ENCODE measurements at regions not wholly inside any gene's neighbourhood (a gene's known extent, or its start where the extent isn't known, plus 50 kb on each side); places are given as distances from the start of the nearest gene placed in this dataset.

DNA sequence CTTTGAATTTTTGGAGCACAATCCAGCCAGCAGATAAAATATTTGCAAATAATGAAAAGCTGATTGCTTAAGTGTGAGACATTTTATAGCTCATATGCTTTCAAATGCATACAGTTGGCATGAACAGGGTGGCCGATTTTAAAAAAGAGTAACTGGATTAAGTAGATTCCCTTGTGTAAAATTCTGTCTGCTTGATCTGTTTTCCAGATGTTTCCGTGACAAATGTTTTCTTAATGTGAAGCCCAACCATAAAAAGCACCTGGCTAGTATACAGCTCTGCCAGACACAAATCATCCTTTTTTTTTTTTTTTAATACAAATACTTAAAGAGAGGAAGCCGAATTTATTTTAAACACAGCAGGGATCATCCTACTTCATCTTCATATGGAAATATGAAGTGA is 440.7 kb downstream of the CCER1 start:
- H3K27me3 ChIP-seq (ENCODE audit: control insufficient read depth in 1 of 2, insufficient read depth in 2 of 2, low read length in 2 of 2) = no peaks in the 10 kb centered on the region
- no peak overlapping the region for H3K4me3 ChIP-seq (ENCODE audit: low read depth in 1 of 2, low read length in 2 of 2)
- H3K9me3 ChIP-seq (ENCODE audit: control insufficient read depth in 2 of 2, insufficient read depth in 1 of 2, low read depth in 1 of 2, low read length in 1 of 2) = no peaks in the 10 kb centered on the region
- H3K4me1 ChIP-seq (ENCODE audit: control insufficient read depth in 2 of 2, insufficient read depth in 2 of 2, low read length in 1 of 2) = no peaks in the 10 kb centered on the region
- WGBS, 2 donors = 28% methylated on average over 3 of the region's 3 CpGs
- H3K27ac ChIP-seq (ENCODE audit: low read depth in 2 of 2, low read length in 1 of 2) = no peak overlapping the region
- H3K36me3 ChIP-seq (ENCODE audit: control insufficient read depth in 2 of 2, insufficient read depth in 2 of 2, low read length in 1 of 2) = no peaks in the 10 kb centered on the region

DNA sequence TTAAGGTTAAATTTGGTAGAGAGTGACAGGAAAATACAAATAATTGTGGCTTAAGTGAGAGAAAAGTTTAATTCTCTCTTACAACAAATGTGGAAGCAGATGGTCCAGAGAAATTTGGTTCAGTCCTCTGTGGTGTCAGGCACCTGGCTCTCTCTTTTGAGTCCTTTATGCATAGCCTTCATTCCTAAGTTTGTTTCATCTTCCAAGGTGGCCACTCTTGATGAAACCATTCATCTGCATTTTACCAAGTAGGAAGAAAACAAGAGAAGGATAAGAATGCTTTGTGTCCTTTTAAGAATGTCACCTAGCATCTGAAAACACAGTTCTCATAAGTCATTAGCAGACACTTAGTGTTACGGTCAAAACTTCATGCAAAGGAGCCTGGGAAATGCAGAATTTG is 442.5 kb downstream of the CCER1 start:
- Histone ChIP-seq H3K27ac (ENCODE audit: low read depth in 2 of 2, low read length in 1 of 2) (no peak overlapping the region), H3K4me3 (ENCODE audit: low read depth in 1 of 2, low read length in 2 of 2) (no peak overlapping the region), H3K27me3 (ENCODE audit: control insufficient read depth in 1 of 2, insufficient read depth in 2 of 2, low read length in 2 of 2) (no peaks in the 10 kb centered on the region), H3K9me3 (ENCODE audit: control insufficient read depth in 2 of 2, insufficient read depth in 1 of 2, low read depth in 1 of 2, low read length in 1 of 2) (no peaks in the 10 kb centered on the region), H3K36me3 (ENCODE audit: control insufficient read depth in 2 of 2, insufficient read depth in 2 of 2, low read length in 1 of 2) (no peaks in the 10 kb centered on the region), H3K4me1 (ENCODE audit: control insufficient read depth in 2 of 2, insufficient read depth in 2 of 2, low read length in 1 of 2) (no peaks in the 10 kb centered on the region)
- 89% methylated on average over 1 of the region's 1 CpG for WGBS, 2 donors

DNA sequence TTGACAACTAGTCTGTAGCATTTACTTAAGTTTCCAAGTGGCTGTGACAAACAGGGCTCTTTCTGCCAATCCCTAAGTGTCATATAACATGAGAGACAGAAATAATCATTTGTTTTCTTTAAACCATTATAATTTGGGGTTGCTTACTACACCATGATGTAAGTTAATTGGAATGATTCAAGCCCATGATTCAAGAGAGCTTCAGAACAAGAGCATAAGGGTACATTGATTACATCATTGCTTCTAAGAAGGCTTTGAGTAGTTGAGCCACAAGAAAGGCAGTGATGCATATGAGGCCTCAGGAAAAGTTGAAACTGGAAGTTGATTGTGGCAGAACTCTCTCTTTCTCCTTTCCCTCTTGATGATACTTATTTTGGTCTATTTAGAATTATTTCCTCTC is 444.0 kb downstream of the CCER1 start:
- no peak overlapping the region for H3K4me3 ChIP-seq (ENCODE audit: low read depth in 1 of 2, low read length in 2 of 2)
- no peaks in the 10 kb centered on the region for H3K4me1 ChIP-seq (ENCODE audit: control insufficient read depth in 2 of 2, insufficient read depth in 2 of 2, low read length in 1 of 2)
- H3K27me3 ChIP-seq (ENCODE audit: control insufficient read depth in 1 of 2, insufficient read depth in 2 of 2, low read length in 2 of 2) = no peaks in the 10 kb centered on the region
- no peak overlapping the region for H3K27ac ChIP-seq (ENCODE audit: low read depth in 2 of 2, low read length in 1 of 2)
- H3K36me3 ChIP-seq (ENCODE audit: control insufficient read depth in 2 of 2, insufficient read depth in 2 of 2, low read length in 1 of 2) = no peaks in the 10 kb centered on the region
- H3K9me3 ChIP-seq (ENCODE audit: control insufficient read depth in 2 of 2, insufficient read depth in 1 of 2, low read depth in 1 of 2, low read length in 1 of 2) = no peaks in the 10 kb centered on the region

DNA sequence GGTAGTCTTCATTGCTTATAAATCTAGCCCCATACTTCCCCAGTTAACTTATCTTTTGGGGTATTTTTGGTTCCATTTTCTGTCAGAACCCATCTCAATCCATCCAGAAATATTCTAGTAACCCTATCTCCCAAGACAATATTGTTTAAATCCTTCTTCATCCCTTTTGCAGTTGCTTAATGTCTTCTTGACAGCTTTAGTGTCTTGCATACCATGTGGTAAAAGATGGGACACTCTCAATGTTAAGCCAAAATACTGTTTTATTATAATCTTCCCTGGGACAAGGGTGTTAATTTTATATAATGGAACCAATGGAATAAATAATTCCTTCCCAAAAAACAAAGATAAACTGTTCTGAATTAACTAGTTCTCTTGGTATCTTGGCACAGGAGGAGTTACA is 450.2 kb downstream of the CCER1 start:
- Histone ChIP-seq H3K9me3 (ENCODE audit: control insufficient read depth in 2 of 2, insufficient read depth in 1 of 2, low read depth in 1 of 2, low read length in 1 of 2) (no peaks in the 10 kb centered on the region), H3K27me3 (ENCODE audit: control insufficient read depth in 1 of 2, insufficient read depth in 2 of 2, low read length in 2 of 2) (no peaks in the 10 kb centered on the region), H3K36me3 (ENCODE audit: control insufficient read depth in 2 of 2, insufficient read depth in 2 of 2, low read length in 1 of 2) (no peaks in the 10 kb centered on the region), H3K4me3 (ENCODE audit: low read depth in 1 of 2, low read length in 2 of 2) (no peak overlapping the region), H3K27ac (ENCODE audit: low read depth in 2 of 2, low read length in 1 of 2) (no peak overlapping the region), H3K4me1 (ENCODE audit: control insufficient read depth in 2 of 2, insufficient read depth in 2 of 2, low read length in 1 of 2) (no peaks in the 10 kb centered on the region)

DNA sequence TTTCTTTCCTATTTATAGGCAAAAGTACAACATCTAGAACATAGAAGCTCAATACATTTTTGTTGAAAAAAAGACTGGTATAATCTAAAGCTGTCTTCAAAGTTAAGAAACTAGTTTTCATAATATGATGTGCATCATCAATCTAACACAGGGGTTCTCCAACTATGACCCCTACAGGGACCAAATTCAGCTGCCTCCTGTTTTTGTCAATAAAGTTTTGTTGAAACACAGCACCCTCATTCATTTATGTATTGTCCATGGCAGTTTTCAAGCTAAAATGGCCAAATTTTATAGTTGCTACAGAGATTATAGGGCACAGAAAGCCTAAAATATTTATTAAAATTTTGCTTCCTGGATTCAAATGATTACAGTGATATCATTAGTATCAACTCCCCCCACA is 452.9 kb downstream of the CCER1 start:
- Histone ChIP-seq H3K4me1 (ENCODE audit: control insufficient read depth in 2 of 2, insufficient read depth in 2 of 2, low read length in 1 of 2) (no peaks in the 10 kb centered on the region), H3K27me3 (ENCODE audit: control insufficient read depth in 1 of 2, insufficient read depth in 2 of 2, low read length in 2 of 2) (no peaks in the 10 kb centered on the region), H3K27ac (ENCODE audit: low read depth in 2 of 2, low read length in 1 of 2) (no peak overlapping the region), H3K36me3 (ENCODE audit: control insufficient read depth in 2 of 2, insufficient read depth in 2 of 2, low read length in 1 of 2) (no peaks in the 10 kb centered on the region), H3K4me3 (ENCODE audit: low read depth in 1 of 2, low read length in 2 of 2) (no peak overlapping the region), H3K9me3 (ENCODE audit: control insufficient read depth in 2 of 2, insufficient read depth in 1 of 2, low read depth in 1 of 2, low read length in 1 of 2) (no peaks in the 10 kb centered on the region)

DNA sequence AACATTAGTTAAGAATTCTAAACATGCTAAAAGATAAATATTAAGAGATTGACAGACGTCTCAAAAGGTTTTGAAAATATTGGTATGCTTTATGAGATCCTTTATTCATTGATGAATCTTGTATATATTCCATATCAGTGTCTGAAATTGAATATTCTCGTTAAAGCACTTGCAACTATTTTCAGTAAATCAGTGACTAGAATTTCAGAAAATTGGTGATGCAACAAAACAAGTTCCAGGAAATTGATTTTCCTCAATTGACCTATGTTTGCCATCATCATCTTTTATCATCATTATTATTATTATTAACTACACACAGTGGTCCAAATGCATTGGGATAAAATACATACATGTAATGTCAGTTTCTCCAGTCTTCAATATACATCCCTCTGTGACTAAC is 453.6 kb downstream of the CCER1 start:
- no peaks in the 10 kb centered on the region for H3K36me3 ChIP-seq (ENCODE audit: control insufficient read depth in 2 of 2, insufficient read depth in 2 of 2, low read length in 1 of 2)
- 75 to 78% methylated on average over 2 of the region's 2 CpGs for WGBS, 2 donors

DNA sequence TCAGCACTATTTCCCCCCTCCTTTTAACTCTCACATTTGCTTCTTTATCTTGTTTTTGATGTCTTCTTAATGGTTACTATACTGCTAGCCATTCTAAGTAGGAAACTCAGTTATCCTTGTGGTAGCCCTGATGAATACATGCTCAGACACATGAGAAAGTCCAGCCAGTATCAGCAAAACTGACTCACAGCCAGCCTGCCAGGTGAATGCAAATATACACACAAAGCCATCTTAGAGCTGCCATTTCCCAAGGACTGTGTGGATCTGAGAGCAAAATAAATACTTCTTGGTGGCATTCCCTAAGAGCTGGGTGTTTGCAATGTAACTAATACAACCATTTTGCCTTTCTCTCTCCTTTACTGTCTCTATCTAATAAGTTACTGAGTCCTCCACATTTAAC is 455.2 kb downstream of the CCER1 start:
- Histone ChIP-seq H3K4me1 (ENCODE audit: control insufficient read depth in 2 of 2, insufficient read depth in 2 of 2, low read length in 1 of 2) (no peaks in the 10 kb centered on the region), H3K9me3 (ENCODE audit: control insufficient read depth in 2 of 2, insufficient read depth in 1 of 2, low read depth in 1 of 2, low read length in 1 of 2) (no peaks in the 10 kb centered on the region), H3K36me3 (ENCODE audit: control insufficient read depth in 2 of 2, insufficient read depth in 2 of 2, low read length in 1 of 2) (no peaks in the 10 kb centered on the region), H3K27me3 (ENCODE audit: control insufficient read depth in 1 of 2, insufficient read depth in 2 of 2, low read length in 2 of 2) (no peaks in the 10 kb centered on the region), H3K4me3 (ENCODE audit: low read depth in 1 of 2, low read length in 2 of 2) (no peak overlapping the region), H3K27ac (ENCODE audit: low read depth in 2 of 2, low read length in 1 of 2) (no peak overlapping the region)

More for the DNA sequence above, 453.6 kb downstream of the CCER1 start:
- H3K9me3 ChIP-seq (ENCODE audit: control insufficient read depth in 2 of 2, insufficient read depth in 1 of 2, low read depth in 1 of 2, low read length in 1 of 2) = no peaks in the 10 kb centered on the region
- no peaks in the 10 kb centered on the region for H3K27me3 ChIP-seq (ENCODE audit: control insufficient read depth in 1 of 2, insufficient read depth in 2 of 2, low read length in 2 of 2)
- H3K27ac ChIP-seq (ENCODE audit: low read depth in 2 of 2, low read length in 1 of 2) = no peak overlapping the region
- H3K4me1 ChIP-seq (ENCODE audit: control insufficient read depth in 2 of 2, insufficient read depth in 2 of 2, low read length in 1 of 2) = no peaks in the 10 kb centered on the region
- no peak overlapping the region for H3K4me3 ChIP-seq (ENCODE audit: low read depth in 1 of 2, low read length in 2 of 2)

DNA sequence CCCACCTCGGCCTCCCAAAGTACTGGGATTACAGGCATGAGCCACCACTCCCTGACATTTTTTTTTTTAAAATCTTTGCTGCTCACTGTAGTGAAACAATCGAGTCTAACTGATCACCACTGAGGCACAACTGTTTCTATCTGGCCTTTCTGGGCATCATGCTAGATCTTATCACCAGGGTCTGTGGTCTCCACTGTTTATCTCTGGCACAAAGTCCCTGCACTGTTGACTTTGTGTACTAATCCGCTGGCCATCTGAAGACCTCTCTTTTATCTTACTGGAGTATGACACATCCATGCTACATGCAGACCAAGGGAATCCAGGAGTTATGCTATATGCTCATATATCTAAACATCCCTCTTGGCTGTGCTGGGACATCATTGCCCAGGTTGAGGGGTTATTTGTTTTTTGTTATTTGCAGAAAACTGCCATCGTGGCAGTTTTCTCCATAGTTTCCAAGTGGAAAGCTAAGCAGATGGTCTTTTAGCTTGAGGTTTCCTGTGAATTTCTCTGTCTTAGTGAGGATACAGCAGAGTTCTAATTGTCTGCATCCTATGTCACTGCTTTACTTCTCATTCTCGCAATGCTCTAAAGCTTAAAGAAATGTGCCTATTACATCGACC is 456.9 kb downstream of the CCER1 start:
- Histone ChIP-seq H3K27me3 (ENCODE audit: control insufficient read depth in 1 of 2, insufficient read depth in 2 of 2, low read length in 2 of 2) (no peaks in the 10 kb centered on the region), H3K27ac (ENCODE audit: low read depth in 2 of 2, low read length in 1 of 2) (no peak overlapping the region), H3K4me3 (ENCODE audit: low read depth in 1 of 2, low read length in 2 of 2) (no peak overlapping the region), H3K36me3 (ENCODE audit: control insufficient read depth in 2 of 2, insufficient read depth in 2 of 2, low read length in 1 of 2) (no peaks in the 10 kb centered on the region), H3K9me3 (ENCODE audit: control insufficient read depth in 2 of 2, insufficient read depth in 1 of 2, low read depth in 1 of 2, low read length in 1 of 2) (no peaks in the 10 kb centered on the region), H3K4me1 (ENCODE audit: control insufficient read depth in 2 of 2, insufficient read depth in 2 of 2, low read length in 1 of 2) (no peaks in the 10 kb centered on the region)
- WGBS, 2 donors = 83 to 86% methylated on average over 6 of the region's 6 CpGs

DNA sequence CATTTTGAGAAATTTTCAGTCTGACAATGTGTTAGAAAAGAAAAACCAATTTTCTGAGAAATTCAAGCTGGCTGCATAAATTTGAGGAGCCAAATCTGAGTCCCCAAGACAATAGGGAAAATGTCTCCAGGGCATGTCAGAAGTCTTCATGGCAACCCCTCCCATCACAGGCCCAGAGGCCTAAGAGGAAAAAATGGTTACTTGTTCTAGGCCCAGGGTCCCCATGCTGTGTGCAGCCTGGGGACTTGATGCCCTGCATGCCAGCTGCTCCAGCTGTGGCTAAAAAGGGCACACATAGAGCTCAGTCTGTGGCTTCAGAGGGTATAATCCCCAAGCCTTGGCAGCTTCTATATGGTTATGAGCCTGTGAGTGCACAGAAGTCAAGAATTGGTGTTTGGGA is 464.6 kb downstream of the CCER1 start:
- H3K9me3 ChIP-seq (ENCODE audit: control insufficient read depth in 2 of 2, insufficient read depth in 1 of 2, low read depth in 1 of 2, low read length in 1 of 2) = peaks cover 2 to 5% of the 10 kb centered on the region in 2 donors
- H3K4me1 ChIP-seq (ENCODE audit: control insufficient read depth in 2 of 2, insufficient read depth in 2 of 2, low read length in 1 of 2) = no peaks in the 10 kb centered on the region
- H3K36me3 ChIP-seq (ENCODE audit: control insufficient read depth in 2 of 2, insufficient read depth in 2 of 2, low read length in 1 of 2) = no peaks in the 10 kb centered on the region
- H3K27me3 ChIP-seq (ENCODE audit: control insufficient read depth in 1 of 2, insufficient read depth in 2 of 2, low read length in 2 of 2) = no peaks in the 10 kb centered on the region
- no peak overlapping the region for H3K4me3 ChIP-seq (ENCODE audit: low read depth in 1 of 2, low read length in 2 of 2)
- H3K27ac ChIP-seq (ENCODE audit: low read depth in 2 of 2, low read length in 1 of 2) = no peak overlapping the region

DNA sequence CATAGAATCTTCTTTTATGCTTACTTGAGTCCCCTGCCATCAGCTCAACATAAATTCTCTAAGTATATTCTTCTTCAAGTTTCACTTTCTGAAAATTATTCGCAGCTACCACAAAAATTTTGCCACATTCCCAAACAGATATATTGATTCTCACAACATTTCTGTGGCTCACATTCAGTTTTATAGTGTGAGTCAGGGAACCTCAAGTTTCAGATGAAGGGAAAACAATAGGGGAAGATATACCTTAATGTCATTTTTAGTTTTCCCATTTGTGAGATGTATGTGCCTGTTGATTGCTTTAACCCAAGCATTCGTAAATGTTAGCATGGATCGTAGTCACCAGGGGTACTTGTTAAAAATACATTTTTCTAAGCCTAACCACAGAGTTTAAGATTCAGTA is 465.8 kb downstream of the CCER1 start:
- H3K36me3 ChIP-seq (ENCODE audit: control insufficient read depth in 2 of 2, insufficient read depth in 2 of 2, low read length in 1 of 2) = no peaks in the 10 kb centered on the region
- H3K4me3 ChIP-seq (ENCODE audit: low read depth in 1 of 2, low read length in 2 of 2) = no peak overlapping the region
- H3K4me1 ChIP-seq (ENCODE audit: control insufficient read depth in 2 of 2, insufficient read depth in 2 of 2, low read length in 1 of 2) = no peaks in the 10 kb centered on the region
- no peak overlapping the region for H3K27ac ChIP-seq (ENCODE audit: low read depth in 2 of 2, low read length in 1 of 2)
- H3K9me3 ChIP-seq (ENCODE audit: control insufficient read depth in 2 of 2, insufficient read depth in 1 of 2, low read depth in 1 of 2, low read length in 1 of 2) = peaks cover 2 to 5% of the 10 kb centered on the region in 2 donors
- 61 to 96% methylated on average over 3 of the region's 3 CpGs for WGBS, 2 donors
- no peaks in the 10 kb centered on the region for H3K27me3 ChIP-seq (ENCODE audit: control insufficient read depth in 1 of 2, insufficient read depth in 2 of 2, low read length in 2 of 2)
